ENCODE measurements at regions not wholly inside any gene's neighbourhood (a gene's known extent, or its start where the extent isn't known, plus 50 kb on each side); places are given as distances from the start of the nearest gene placed in this dataset.

DNA sequence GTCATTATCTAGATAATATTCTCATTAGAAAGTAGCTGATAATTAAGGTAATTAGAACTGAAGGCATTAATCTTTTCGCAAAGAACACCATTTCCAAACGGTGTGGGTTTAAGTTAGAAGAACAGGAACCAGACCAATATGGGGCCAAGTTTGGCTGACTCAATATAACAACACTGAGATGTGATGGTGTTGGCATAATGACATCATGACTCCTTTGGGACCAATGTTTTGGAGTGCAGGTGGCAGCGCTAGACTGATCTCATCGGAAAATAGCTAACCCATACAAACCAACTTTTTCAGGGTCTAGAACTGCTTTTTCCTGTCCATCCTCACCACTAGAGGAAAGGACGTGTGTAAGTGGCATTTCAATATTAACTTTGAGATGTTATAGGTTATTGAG, 1171.7 kb upstream of the ZEB2 start:
- Histone ChIP-seq H3K4me1 (ENCODE audit: insufficient read depth, low read length, poor library complexity, severe bottlenecking) (peaks cover 4% of the 10 kb centered on the region), H3K9me3 (ENCODE audit: low read depth, low read length, poor library complexity, severe bottlenecking) (no peaks in the 10 kb centered on the region), H3K4me3 (ENCODE audit: low read depth, low read length, poor library complexity, severe bottlenecking) (no peak overlapping the region), H3K36me3 (ENCODE audit: insufficient read depth, low read length, poor library complexity, severe bottlenecking) (no peaks in the 10 kb centered on the region), H3K27me3 (replicated peaks; ENCODE audit: insufficient read depth, low read depth, low read length, poor library complexity) (no peaks in the 10 kb centered on the region), H3K27ac (ENCODE audit: low read depth, low read length, poor library complexity, severe bottlenecking) (no peak overlapping the region)
- no peak for TF ChIP-seq EZH2 (IDR thresholded peaks at IDR 0.05; ENCODE audit: borderline replicate concordance, low read depth, low read length, poor library complexity, severe bottlenecking)
- intact Hi-C loops (cut with micrococcal nuclease; ENCODE audit: unreplicated experiment) = no loop called here
- CTCF ChIA-PET = no interaction called here
- POLR2A ChIA-PET (ENCODE audit: low non-redundant PET) = no interaction called here
- BruUV-seq (replicated peaks) = no TSS peak
- no peak for DNase-seq (ENCODE audit: low spot score)

DNA sequence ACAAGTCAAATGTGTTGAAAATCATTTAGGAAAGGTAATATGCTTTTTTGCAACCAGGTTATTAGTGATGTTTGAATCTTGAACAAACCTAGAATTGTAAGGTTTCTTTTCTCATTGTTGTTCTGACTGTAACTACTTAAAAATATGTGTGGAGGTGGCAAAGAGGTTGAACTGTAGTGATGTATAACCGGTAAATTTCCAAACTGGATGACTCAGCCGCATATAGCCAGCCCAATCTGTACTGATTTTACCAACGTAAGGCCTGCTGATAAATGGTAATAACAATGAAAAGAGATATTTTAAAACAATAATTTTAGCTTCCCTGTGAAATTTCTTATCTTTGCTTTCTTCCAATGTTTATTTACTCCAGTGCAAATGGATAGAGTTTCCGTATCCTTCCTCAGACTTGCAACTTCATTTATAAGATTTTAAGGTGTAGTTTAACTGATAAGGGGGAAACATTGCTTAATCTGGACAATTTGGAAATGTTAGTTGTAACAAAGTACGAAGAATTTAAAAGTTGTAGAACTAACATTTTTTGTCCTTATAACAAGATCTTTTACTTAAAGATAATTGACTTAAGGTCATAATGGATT, 1170.4 kb upstream of the ZEB2 start:
- Histone ChIP-seq H3K36me3 (ENCODE audit: insufficient read depth, low read length, poor library complexity, severe bottlenecking) (no peaks in the 10 kb centered on the region), H3K9me3 (ENCODE audit: low read depth, low read length, poor library complexity, severe bottlenecking) (no peaks in the 10 kb centered on the region), H3K4me1 (ENCODE audit: insufficient read depth, low read length, poor library complexity, severe bottlenecking) (peaks cover 4% of the 10 kb centered on the region), H3K27me3 (replicated peaks; ENCODE audit: insufficient read depth, low read depth, low read length, poor library complexity) (no peaks in the 10 kb centered on the region), H3K27ac (ENCODE audit: low read depth, low read length, poor library complexity, severe bottlenecking) (no peak overlapping the region), H3K4me3 (ENCODE audit: low read depth, low read length, poor library complexity, severe bottlenecking) (no peak overlapping the region)
- no peak for DNase-seq (ENCODE audit: low spot score)
- intact Hi-C loops (cut with micrococcal nuclease; ENCODE audit: unreplicated experiment) = no loop called here
- CTCF ChIA-PET = no interaction called here
- POLR2A ChIA-PET (ENCODE audit: low non-redundant PET) = no interaction called here
- TF ChIP-seq, protein P1, sequence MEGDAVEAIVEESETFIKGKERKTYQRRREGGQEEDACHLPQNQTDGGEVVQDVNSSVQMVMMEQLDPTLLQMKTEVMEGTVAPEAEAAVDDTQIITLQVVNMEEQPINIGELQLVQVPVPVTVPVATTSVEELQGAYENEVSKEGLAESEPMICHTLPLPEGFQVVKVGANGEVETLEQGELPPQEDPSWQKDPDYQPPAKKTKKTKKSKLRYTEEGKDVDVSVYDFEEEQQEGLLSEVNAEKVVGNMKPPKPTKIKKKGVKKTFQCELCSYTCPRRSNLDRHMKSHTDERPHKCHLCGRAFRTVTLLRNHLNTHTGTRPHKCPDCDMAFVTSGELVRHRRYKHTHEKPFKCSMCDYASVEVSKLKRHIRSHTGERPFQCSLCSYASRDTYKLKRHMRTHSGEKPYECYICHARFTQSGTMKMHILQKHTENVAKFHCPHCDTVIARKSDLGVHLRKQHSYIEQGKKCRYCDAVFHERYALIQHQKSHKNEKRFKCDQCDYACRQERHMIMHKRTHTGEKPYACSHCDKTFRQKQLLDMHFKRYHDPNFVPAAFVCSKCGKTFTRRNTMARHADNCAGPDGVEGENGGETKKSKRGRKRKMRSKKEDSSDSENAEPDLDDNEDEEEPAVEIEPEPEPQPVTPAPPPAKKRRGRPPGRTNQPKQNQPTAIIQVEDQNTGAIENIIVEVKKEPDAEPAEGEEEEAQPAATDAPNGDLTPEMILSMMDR (conservative IDR thresholded peaks at IDR 0.05; ENCODE audit: low read depth, low read length) = no peak
- no peak for TF ChIP-seq EZH2 (IDR thresholded peaks at IDR 0.05; ENCODE audit: borderline replicate concordance, low read depth, low read length, poor library complexity, severe bottlenecking)
- BruUV-seq (replicated peaks) = no TSS peak

DNA sequence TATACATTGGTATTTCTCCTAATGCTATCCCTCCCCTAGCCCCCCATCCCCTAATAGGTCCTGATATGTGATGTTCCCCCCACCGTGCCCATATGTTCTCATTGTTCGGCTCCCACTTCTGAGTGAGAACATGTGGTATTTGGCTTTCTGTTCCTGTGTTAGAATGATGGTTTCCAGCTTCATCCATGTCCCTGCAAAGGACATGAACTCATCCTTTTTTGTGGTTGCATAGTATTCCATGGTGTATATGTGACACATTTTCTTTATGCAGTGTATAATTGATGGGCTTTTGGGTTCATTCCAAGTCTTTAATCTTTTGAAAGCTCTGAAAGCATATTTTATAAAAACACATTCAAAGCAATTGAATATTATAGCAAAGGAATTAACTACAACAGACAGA, 1169.4 kb upstream of the ZEB2 start:
- Histone ChIP-seq H3K9me3 (ENCODE audit: low read depth, low read length, poor library complexity, severe bottlenecking) (no peaks in the 10 kb centered on the region), H3K36me3 (ENCODE audit: insufficient read depth, low read length, poor library complexity, severe bottlenecking) (no peaks in the 10 kb centered on the region), H3K27me3 (replicated peaks; ENCODE audit: insufficient read depth, low read depth, low read length, poor library complexity) (no peaks in the 10 kb centered on the region), H3K27ac (ENCODE audit: low read depth, low read length, poor library complexity, severe bottlenecking) (no peak overlapping the region), H3K4me3 (ENCODE audit: low read depth, low read length, poor library complexity, severe bottlenecking) (no peak overlapping the region), H3K4me1 (ENCODE audit: insufficient read depth, low read length, poor library complexity, severe bottlenecking) (peaks cover 4% of the 10 kb centered on the region)
- ChIA-PET CTCF (no interaction called here), POLR2A (ENCODE audit: low non-redundant PET) (no interaction called here)
- BruUV-seq (replicated peaks) = no TSS peak
- no peak for DNase-seq (ENCODE audit: low spot score)
- intact Hi-C loops (cut with micrococcal nuclease; ENCODE audit: unreplicated experiment) = no loop called here
- TF ChIP-seq EZH2 (IDR thresholded peaks at IDR 0.05; ENCODE audit: borderline replicate concordance, low read depth, low read length, poor library complexity, severe bottlenecking) = no peak
- TF ChIP-seq, protein P1 (conservative IDR thresholded peaks at IDR 0.05; ENCODE audit: low read depth, low read length) = no peak

DNA sequence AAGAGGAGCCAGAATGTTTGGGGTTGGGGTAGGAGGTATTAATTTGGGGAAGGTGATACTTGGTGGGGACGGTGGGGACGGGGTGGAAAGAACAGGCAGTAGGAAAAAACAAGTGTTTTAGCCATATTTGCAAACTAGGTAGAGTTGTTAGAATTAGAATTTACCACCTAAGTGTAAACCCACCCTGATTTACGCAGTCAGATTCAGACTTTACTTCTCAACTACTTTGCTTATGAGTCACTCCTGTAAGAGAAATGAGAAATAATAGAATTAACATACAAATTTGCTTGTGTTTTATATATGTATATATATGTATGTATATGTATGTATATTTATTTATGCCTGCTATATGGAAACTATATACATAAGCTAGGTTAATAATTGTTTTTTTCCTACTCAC, 1168.2 kb upstream of the ZEB2 start:
- TF ChIP-seq, protein P1 (conservative IDR thresholded peaks at IDR 0.05; ENCODE audit: low read depth, low read length) = no peak
- no peak for TF ChIP-seq EZH2 (IDR thresholded peaks at IDR 0.05; ENCODE audit: borderline replicate concordance, low read depth, low read length, poor library complexity, severe bottlenecking)
- intact Hi-C loops (cut with micrococcal nuclease; ENCODE audit: unreplicated experiment) = no loop called here
- Histone ChIP-seq H3K27ac (ENCODE audit: low read depth, low read length, poor library complexity, severe bottlenecking) (no peak overlapping the region), H3K9me3 (ENCODE audit: low read depth, low read length, poor library complexity, severe bottlenecking) (no peaks in the 10 kb centered on the region), H3K4me3 (ENCODE audit: low read depth, low read length, poor library complexity, severe bottlenecking) (no peak overlapping the region), H3K27me3 (replicated peaks; ENCODE audit: insufficient read depth, low read depth, low read length, poor library complexity) (no peaks in the 10 kb centered on the region), H3K36me3 (ENCODE audit: insufficient read depth, low read length, poor library complexity, severe bottlenecking) (no peaks in the 10 kb centered on the region), H3K4me1 (ENCODE audit: insufficient read depth, low read length, poor library complexity, severe bottlenecking) (peaks cover 9% of the 10 kb centered on the region)
- no TSS peak for BruUV-seq (replicated peaks)
- no peak for DNase-seq (ENCODE audit: low spot score)
- POLR2A ChIA-PET (ENCODE audit: low non-redundant PET) = no interaction called here
- CTCF ChIA-PET = no interaction called here
